SK-N-MC (cell line): ENCODE measurements at regions not wholly inside any gene's neighbourhood (a gene's known extent, or its start where the extent isn't known, plus 50 kb on each side); places are given as distances from the start of the nearest gene placed in this dataset.

Source experiments
- EZH2 ChIP-seq: fragments of 200-600 bp; sonication (generic); IDR thresholded peaks from one replicate; pipeline ENCODE4 v1.6.1; 2017; ENCODE audit warnings: antibody characterized with exemption
- FOXP2 ChIP-seq: optimal IDR thresholded peaks from 2 replicates; pipeline ENCODE3; 2011; ENCODE audit warnings: mild to moderate bottlenecking, moderate library complexity; ENCODE audit not compliant: insufficient read depth; ENCODE audit errors: extremely low read length, control extremely low read depth
- POLR2AphosphoS5 ChIP-seq: IDR thresholded peaks from 2 replicates; pipeline ENCODE4 v1.6.1; 2012; ENCODE audit warnings: mild to moderate bottlenecking, low read depth, low read length, borderline replicate concordance

DNA sequence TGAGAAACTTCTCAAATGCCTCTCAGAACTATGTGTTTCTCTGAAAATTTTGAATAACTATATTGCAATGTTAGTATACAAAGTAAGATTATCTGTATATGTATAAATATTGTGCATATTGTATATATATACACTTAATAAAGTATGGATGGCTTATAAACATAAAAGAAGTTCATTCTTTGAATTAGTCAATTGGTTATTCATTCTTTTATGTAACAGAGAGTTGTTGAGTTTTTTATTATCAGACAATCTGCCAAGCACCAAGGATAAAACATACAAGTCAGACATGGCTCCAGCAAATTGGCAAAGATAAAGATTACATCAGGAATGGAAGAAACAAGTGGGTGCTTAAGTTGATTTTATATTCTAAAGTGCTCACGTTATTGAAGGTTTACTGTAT is 289.1 kb upstream of the EYS start:
- TF ChIP-seq EZH2 (no peak), POLR2AphosphoS5 (no peak), FOXP2 (no peak)
